Liver (tissue), 3 donors: ENCODE measurements at regions not wholly inside any gene's neighbourhood (a gene's known extent, or its start where the extent isn't known, plus 50 kb on each side); places are given as distances from the start of the nearest gene placed in this dataset.

Experiments
- ATF3 ChIP-seq: IDR thresholded peaks from 2 replicates; pipeline ENCODE4 v1.6.1; 2016; ENCODE audit warnings: antibody characterized with exemption
- CTCF ChIP-seq: fragments of 150-350 bp; IDR thresholded peaks from 2 replicates; pipeline ENCODE4 v1.5.1; 2017; ENCODE audit warnings: improper control_type of control experiment, low read depth, low read length; ENCODE audit not compliant: missing input control
- EGR1 ChIP-seq, 2 donors: IDR thresholded peaks; 2 replicates each; pipeline ENCODE4 v1.6.1; 2016 to 2018; ENCODE audit warnings: antibody characterized with exemption in 2 of 2, low read depth in 2 of 2
- FOXA2 ChIP-seq: IDR thresholded peaks from 2 replicates; pipeline ENCODE4 v1.6.1; 2016; ENCODE audit warnings: antibody characterized with exemption
- GABPA ChIP-seq, 2 donors: IDR thresholded peaks in 1 of 2; conservative IDR thresholded peaks in 1 of 2; 2 replicates each; pipeline ENCODE4 v1.6.1; 2016; ENCODE audit warnings: antibody characterized with exemption in 2 of 2, mild to moderate bottlenecking in 1 of 2, moderate library complexity in 1 of 2
- HNF4A ChIP-seq, 2 donors: conservative IDR thresholded peaks; 2 replicates each; pipeline ENCODE4 v1.6.1; 2016; ENCODE audit warnings: antibody characterized with exemption in 2 of 2, mild to moderate bottlenecking in 2 of 2
- JUND ChIP-seq, 2 donors: IDR thresholded peaks; 2 replicates each; pipeline ENCODE4 v1.6.1; 2016; ENCODE audit warnings: antibody characterized with exemption in 2 of 2
- MAX ChIP-seq: IDR thresholded peaks from 2 replicates; pipeline ENCODE4 v1.6.1; 2016; ENCODE audit warnings: antibody characterized with exemption
- RAD21 ChIP-seq, 2 donors: IDR thresholded peaks; 2 replicates each; pipeline ENCODE4 v1.6.1; 2016; ENCODE audit warnings: antibody characterized with exemption in 2 of 2, mild to moderate bottlenecking in 2 of 2
- REST ChIP-seq: IDR thresholded peaks from 2 replicates; pipeline ENCODE4 v1.6.1; 2016; ENCODE audit warnings: antibody characterized with exemption, mild to moderate bottlenecking
- SP1 ChIP-seq: IDR thresholded peaks from 2 replicates; pipeline ENCODE4 v1.6.1; 2018; ENCODE audit warnings: antibody characterized with exemption, mild to moderate bottlenecking
- TAF1 ChIP-seq: conservative IDR thresholded peaks from 2 replicates; pipeline ENCODE4 v1.6.1; 2016; ENCODE audit warnings: antibody characterized with exemption, mild to moderate bottlenecking
- YY1 ChIP-seq: IDR thresholded peaks from 2 replicates; pipeline ENCODE4 v1.6.1; 2016; ENCODE audit warnings: antibody characterized with exemption, mild to moderate bottlenecking
- ZBTB33 ChIP-seq: IDR thresholded peaks from 2 replicates; pipeline ENCODE4 v1.6.1; 2016; ENCODE audit warnings: antibody characterized with exemption
- donor health status: healthy.
- donor health status: healthy.

GRCh38 chr20:11717562-11717961 is 200.1 kb upstream of the BTBD3 start:
- no peak for TF ChIP-seq CTCF
- TF ChIP-seq YY1: no peak
- TF ChIP-seq REST: no peak
- TF ChIP-seq GABPA (IDR thresholded peaks at IDR 0.05 in 1 of 2, conservative IDR thresholded peaks at IDR 0.05 in 1 of 2): no peak
- TF ChIP-seq SP1: no peak
- no peak for TF ChIP-seq RAD21 (IDR thresholded peaks at IDR 0.05)
- TF ChIP-seq ATF3: no peak
- TF ChIP-seq ZBTB33: no peak
- no peak for TF ChIP-seq TAF1
- peak in 1 of 2 donors; percentile 40 for TF ChIP-seq HNF4A (conservative IDR thresholded peaks at IDR 0.05)
- TF ChIP-seq EGR1 (IDR thresholded peaks at IDR 0.05; ENCODE audit: low read depth in 2 of 2): no peak
- no peak for TF ChIP-seq JUND (IDR thresholded peaks at IDR 0.05)
- TF ChIP-seq MAX: no peak
- no peak for TF ChIP-seq FOXA2
